Progenitor cell of endocrine pancreas (in vitro differentiated cells): ENCODE measurements at regions not wholly inside any gene's neighbourhood (a gene's known extent, or its start where the extent isn't known, plus 50 kb on each side); places are given as distances from the start of the nearest gene placed in this dataset.

Source experiments
- DNase-seq: peaks from one replicate; pipeline ENCODE4 v3.0.0; 2021; ENCODE audit warnings: low spot score; ENCODE audit not compliant: unreplicated experiment
- H3K27ac Mint-ChIP-seq: 2 replicates; pipeline ENCODE4 v1.8.0; 2021; ENCODE audit warnings: mild to moderate bottlenecking, moderate library complexity, mixed read lengths
- H3K27me3 Mint-ChIP-seq: 2 replicates; pipeline ENCODE4 v1.8.0; 2021; ENCODE audit warnings: mixed read lengths
- H3K36me3 Mint-ChIP-seq: 2 replicates; pipeline ENCODE4 v1.8.0; 2022; ENCODE audit warnings: mixed read lengths; ENCODE audit not compliant: insufficient read depth
- H3K4me1 Mint-ChIP-seq: 2 replicates; pipeline ENCODE4 v1.8.0; 2021; ENCODE audit warnings: low read depth, mixed read lengths
- H3K4me3 Mint-ChIP-seq: 2 replicates; pipeline ENCODE4 v1.8.0; 2021; ENCODE audit warnings: low read depth, mild to moderate bottlenecking, moderate library complexity, mixed read lengths
- H3K9me3 Mint-ChIP-seq: 2 replicates; pipeline ENCODE4 v1.8.0; 2021; ENCODE audit warnings: low read depth, mixed read lengths
- TF ChIP-seq, protein P1 (sequence below): fragments of 200-600 bp; sonication (generic); IDR thresholded peaks from one replicate; pipeline ENCODE4 v1.5.0; 2021; ENCODE audit warnings: antibody characterized with exemption, mild to moderate bottlenecking; ENCODE audit not compliant: unreplicated experiment

DNA sequence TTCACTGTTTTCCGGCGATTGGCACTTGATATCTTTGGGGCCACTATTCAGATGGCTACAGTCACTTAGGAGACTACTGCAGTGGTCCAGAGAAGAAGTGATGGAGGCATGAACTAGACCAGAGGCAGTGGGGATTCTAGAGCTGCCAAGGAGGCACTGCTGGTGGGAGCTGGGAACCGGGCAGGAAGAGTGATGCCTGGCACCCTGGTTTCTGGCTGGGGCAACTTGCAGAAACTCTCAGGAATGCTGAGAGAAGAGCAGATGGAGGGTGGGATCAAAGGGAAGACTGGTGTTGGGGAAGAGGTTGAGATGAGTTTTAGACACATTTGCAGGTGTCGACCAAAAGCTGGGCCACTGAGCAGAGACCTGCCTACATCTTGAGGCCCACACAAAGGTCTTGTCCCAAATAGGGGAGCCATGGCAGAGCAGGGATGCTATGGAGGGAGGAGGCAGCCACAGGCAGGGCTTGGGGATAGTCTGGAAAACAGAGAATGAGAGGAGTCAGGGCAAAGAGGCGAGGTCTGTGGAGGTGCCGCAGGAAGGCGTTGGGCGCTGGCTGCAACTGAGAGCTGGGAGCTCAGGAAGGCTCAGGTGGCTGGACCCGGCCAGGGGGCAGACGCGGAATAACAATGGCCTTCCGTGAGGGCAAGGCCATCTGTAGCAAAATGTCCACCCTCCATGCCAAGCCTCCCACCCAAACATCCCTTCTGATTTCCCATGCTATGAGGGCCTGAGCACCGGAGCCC lies 118.9 kb downstream of the TOMM20 start:
- TF ChIP-seq, protein P1, sequence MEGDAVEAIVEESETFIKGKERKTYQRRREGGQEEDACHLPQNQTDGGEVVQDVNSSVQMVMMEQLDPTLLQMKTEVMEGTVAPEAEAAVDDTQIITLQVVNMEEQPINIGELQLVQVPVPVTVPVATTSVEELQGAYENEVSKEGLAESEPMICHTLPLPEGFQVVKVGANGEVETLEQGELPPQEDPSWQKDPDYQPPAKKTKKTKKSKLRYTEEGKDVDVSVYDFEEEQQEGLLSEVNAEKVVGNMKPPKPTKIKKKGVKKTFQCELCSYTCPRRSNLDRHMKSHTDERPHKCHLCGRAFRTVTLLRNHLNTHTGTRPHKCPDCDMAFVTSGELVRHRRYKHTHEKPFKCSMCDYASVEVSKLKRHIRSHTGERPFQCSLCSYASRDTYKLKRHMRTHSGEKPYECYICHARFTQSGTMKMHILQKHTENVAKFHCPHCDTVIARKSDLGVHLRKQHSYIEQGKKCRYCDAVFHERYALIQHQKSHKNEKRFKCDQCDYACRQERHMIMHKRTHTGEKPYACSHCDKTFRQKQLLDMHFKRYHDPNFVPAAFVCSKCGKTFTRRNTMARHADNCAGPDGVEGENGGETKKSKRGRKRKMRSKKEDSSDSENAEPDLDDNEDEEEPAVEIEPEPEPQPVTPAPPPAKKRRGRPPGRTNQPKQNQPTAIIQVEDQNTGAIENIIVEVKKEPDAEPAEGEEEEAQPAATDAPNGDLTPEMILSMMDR = no peak
- no peak for DNase-seq
- Mint-ChIP-seq H3K4me3 (no peak overlapping the region), H3K36me3 (no peaks in the 10 kb centered on the region), H3K27ac (no peak overlapping the region), H3K27me3 (no peaks in the 10 kb centered on the region), H3K9me3 (peaks cover 3% of the 10 kb centered on the region), H3K4me1 (peaks cover 2% of the 10 kb centered on the region)

DNA sequence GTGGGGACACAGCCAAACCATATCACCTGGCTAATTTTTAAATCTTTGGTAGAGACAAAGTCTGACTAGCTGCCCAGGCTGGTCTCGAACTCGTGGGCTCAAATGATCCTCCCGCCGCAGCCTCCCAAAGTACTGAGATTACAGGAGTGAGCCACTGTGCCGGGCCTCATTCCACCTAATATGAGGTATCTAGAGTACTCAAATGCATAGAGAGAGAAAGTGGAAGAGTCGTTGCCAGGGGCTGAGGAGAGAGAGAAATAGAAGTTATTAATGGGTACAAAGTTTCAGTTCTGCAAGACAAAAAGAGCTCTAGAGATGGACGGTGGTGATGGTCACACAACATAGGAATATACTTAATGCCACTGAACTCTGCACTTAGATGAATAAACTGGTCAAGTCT lies 119.6 kb downstream of the TOMM20 start:
- H3K4me3 Mint-ChIP-seq = no peak overlapping the region
- DNase-seq = no peak
- no peaks in the 10 kb centered on the region for H3K36me3 Mint-ChIP-seq
- TF ChIP-seq, protein P1 = no peak
- H3K27ac Mint-ChIP-seq = no peak overlapping the region
- peaks cover 3% of the 10 kb centered on the region for H3K9me3 Mint-ChIP-seq
- peaks cover 2% of the 10 kb centered on the region for H3K4me1 Mint-ChIP-seq
- no peaks in the 10 kb centered on the region for H3K27me3 Mint-ChIP-seq

DNA sequence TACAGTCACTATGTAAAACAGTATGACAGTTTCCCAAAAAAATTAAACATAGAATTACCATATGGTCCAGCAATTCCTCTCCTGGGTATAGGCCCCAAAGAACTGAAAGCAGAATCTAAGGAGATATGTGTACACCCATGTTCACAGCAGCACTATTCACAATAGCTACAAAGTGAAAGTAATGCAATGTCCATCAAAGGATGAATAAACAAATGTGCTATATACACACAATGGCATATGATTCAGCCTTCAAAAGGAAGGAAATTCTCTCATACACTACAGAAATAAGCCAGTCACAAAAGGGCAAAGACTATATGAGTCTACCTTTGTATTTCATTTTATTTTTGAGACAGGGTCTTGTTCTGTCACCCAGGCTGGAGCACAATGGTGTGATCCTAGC lies 120.4 kb downstream of the TOMM20 start:
- Mint-ChIP-seq H3K4me3 (no peak overlapping the region), H3K4me1 (peaks cover 2% of the 10 kb centered on the region), H3K9me3 (peaks cover 3% of the 10 kb centered on the region), H3K36me3 (no peaks in the 10 kb centered on the region), H3K27me3 (no peaks in the 10 kb centered on the region), H3K27ac (no peak overlapping the region)
- TF ChIP-seq, protein P1 = no peak
- DNase-seq = no peak

DNA sequence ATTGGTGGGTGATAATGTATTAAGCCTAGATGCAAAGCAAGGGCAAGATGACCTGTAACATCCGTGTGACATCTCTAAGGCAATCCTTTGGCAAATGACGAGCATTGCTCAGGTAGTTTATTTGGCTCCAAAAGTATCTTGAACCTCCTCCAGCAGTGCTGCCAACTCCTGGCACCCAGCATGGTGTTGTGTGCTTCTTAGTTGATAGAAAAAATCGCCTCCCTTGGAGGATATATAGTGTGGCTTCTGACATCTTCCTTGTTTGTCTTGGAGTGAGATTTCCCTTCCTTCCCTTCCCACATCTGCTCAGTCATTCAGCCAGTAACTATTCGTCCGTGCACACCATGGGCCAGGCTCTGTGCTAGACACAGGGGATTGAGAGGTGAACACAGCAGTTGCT lies 121.8 kb downstream of the TOMM20 start:
- no peak overlapping the region for H3K27ac Mint-ChIP-seq
- no peak for DNase-seq
- H3K27me3 Mint-ChIP-seq = no peaks in the 10 kb centered on the region
- H3K9me3 Mint-ChIP-seq = peaks cover 3% of the 10 kb centered on the region
- no peak overlapping the region for H3K4me3 Mint-ChIP-seq
- H3K36me3 Mint-ChIP-seq = no peaks in the 10 kb centered on the region
- no peaks in the 10 kb centered on the region for H3K4me1 Mint-ChIP-seq
- TF ChIP-seq, protein P1 = no peak

DNA sequence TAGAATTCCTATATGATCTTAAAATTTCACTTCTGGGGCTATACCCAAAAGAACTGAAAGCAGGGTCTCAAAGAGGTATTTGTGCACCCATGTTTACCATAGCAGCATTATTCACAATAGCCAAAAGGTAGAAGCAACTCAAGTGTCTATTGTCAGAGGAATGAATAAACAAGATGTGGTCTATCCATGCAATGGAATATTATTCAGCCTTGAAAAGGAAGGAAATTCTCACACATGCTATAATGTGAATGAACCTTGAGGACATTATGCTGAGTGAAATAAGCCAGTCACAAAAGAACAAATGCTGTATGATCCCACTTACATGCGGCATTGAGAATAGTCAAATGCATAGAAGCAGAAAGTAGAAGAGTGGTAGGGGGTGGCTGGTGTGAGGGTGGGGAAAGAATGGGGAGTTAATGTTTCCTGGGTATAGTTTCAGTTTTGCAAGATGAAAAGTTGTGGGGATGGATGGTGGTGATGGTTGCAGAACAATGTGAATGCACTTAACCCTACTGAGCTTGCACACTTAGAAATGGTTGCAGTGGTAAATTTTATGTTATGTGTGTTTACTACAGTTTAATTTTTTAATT lies 122.4 kb downstream of the TOMM20 start:
- TF ChIP-seq, protein P1 = no peak
- H3K36me3 Mint-ChIP-seq = no peaks in the 10 kb centered on the region
- no peaks in the 10 kb centered on the region for H3K4me1 Mint-ChIP-seq

More for the DNA sequence above, 122.4 kb downstream of the TOMM20 start:
- no peak for DNase-seq
- Mint-ChIP-seq H3K9me3 (peaks cover 3% of the 10 kb centered on the region), H3K27me3 (no peaks in the 10 kb centered on the region), H3K27ac (no peak overlapping the region), H3K4me3 (no peak overlapping the region)
